Activated CD4-positive, alpha-beta T cell treated with anti-CD3 and anti-CD28 coated beads, Interleukin-2, amount 10 ng/mL, durations not matched to agents 7 days and 5 days (primary cell): ENCODE measurements at regions not wholly inside any gene's neighbourhood (a gene's known extent, or its start where the extent isn't known, plus 50 kb on each side); places are given as distances from the start of the nearest gene placed in this dataset.
A peak's percentile ranks its signal among the peaks of the same experiment; 100 is the strongest.
"Not testable (repeated sequence)": the region's sequence is repeated elsewhere in the genome, so short reads cannot be mapped to it uniquely, and the experiment has no call there.

Experiments used
- CTCF ChIA-PET: fragments of 350-600 bp; sonication (Branson Sonifier 250); formaldehyde crosslinking; loops from one replicate; lab custom pipeline; 2021; ENCODE audit warnings: antibody characterized with exemption; lab: Charles Lee
- POLR2A ChIA-PET: fragments of 350-600 bp; sonication (Branson Sonifier 250); formaldehyde crosslinking; loops from one replicate; lab custom pipeline; 2021; ENCODE audit warnings: antibody characterized with exemption; lab: Charles Lee
- DNase-seq: peaks from one replicate; pipeline ENCODE4 v3.0.0-alpha.2; 2020
- H3K27ac Mint-ChIP-seq: one replicate; pipeline ENCODE4 v1.8.0; 2021; ENCODE audit warnings: mild to moderate bottlenecking, moderate library complexity, mixed read lengths
- H3K27me3 Mint-ChIP-seq: one replicate; pipeline ENCODE4 v1.8.0; 2021; ENCODE audit warnings: mixed read lengths
- H3K36me3 Mint-ChIP-seq: one replicate; pipeline ENCODE4 v1.8.0; 2021; ENCODE audit warnings: low read depth, mixed read lengths
- H3K4me1 Mint-ChIP-seq: one replicate; pipeline ENCODE4 v1.8.0; 2021; ENCODE audit warnings: mixed read lengths
- H3K4me3 Mint-ChIP-seq: one replicate; pipeline ENCODE4 v1.8.0; 2021; ENCODE audit warnings: mild to moderate bottlenecking, moderate library complexity, mixed read lengths
- H3K9me3 Mint-ChIP-seq: one replicate; pipeline ENCODE4 v1.8.0; 2021; ENCODE audit warnings: mixed read lengths

DNA sequence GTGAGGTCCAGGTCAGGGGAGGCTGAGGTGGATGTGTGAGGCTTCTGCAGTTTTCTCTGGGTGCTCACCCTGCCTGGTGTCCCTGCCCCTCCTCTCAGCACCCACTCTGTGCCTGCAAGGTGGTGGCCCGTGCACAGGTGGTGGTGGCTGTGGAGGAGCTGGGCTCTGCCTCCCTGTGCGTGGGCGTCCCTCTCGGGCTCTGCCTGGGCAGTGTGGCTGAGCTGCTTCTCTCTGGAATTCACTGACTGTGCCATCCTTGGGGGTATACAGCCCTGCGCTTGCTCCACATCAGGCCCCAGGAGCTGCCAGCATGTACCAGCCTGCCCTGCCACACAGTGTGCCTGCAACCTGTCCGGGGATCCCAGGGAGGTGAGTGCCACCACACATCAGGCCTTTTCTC is 369.8 kb downstream of the TMEM121 start:
- H3K36me3 Mint-ChIP-seq, H3K9me3 Mint-ChIP-seq, H3K4me3 Mint-ChIP-seq, POLR2A ChIA-PET, H3K27ac Mint-ChIP-seq, DNase-seq: not testable (repeated sequence)
- Mint-ChIP-seq H3K27me3 (peaks cover 43% of the 10 kb centered on the region), H3K4me1 (peaks cover 14% of the 10 kb centered on the region)
- CTCF ChIA-PET, result interaction anchor here (1.7 kb wide), 1 partner anchor 37 kb away, joined by 4 read pairs; no protein-coding TSS in a partner anchor

DNA sequence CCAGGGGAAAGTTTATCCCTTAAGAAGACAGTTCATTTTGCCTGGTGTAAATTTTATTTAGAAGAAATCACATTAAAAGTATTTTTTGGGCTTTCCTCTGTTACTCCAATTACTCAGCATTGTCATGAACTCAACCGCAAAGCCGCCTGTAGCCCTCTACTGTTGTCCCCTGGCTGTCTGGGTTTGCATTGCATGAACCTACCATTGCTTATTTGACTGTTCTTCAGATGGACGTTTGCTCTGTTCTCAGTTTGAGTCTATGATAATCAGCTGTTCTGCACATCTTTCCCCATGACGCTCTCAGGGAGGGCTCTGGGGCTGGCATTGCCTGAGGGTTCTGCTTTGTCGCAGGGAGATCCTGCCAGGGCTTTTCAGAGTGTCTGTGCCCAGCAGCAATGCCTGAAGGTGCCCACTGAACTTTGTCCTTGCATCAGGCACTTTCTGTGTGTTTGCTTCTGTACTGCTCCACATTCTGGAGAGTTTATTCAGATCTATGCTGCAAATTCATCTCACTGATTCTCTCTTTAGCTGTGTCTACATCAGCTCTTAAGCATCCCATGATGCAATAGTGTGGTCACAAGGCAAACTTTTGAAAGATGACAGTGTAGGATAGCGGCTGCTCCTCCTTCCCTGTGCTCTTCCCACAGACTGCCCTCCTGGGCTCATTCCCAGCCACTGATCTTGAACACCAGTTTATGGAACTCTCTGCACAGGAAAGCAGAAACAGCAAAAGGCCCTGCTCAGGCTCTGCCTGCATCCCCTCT is 370.8 kb downstream of the TMEM121 start:
- H3K4me1 Mint-ChIP-seq, result peaks cover 14% of the 10 kb centered on the region
- POLR2A ChIA-PET, result not testable (repeated sequence)

DNA sequence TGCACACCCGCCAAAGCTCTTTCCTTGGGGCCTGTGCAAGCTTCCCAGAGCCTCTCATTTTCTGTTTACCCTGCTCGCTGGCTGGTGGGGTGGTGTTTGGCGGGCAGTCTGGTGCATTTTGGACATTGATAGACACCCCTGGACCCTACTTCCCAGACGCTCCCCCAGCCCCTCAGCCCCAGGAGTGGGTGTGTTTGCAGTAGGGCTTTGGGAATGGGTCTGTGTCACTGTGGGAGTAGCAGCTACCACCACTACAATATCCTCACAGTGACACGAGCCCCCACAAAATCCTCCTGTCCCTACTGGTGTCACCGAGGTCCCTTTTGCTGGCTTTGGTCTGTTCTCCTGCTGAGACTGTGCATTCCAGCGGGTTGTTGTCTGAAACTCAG is 371.3 kb downstream of the TMEM121 start:
- Mint-ChIP-seq H3K4me1 (peaks cover 14% of the 10 kb centered on the region), H3K36me3 (no peaks in the 10 kb centered on the region), H3K9me3 (no peaks in the 10 kb centered on the region), H3K27me3 (peaks cover 50% of the 10 kb centered on the region), H3K27ac (no peak overlapping the region), H3K4me3 (no peak overlapping the region)
- DNase-seq, result no peak
- POLR2A ChIA-PET, result no interaction called here
- CTCF ChIA-PET, result interaction anchor here (1.7 kb wide), 1 partner anchor 39 kb away, joined by 4 read pairs; no protein-coding TSS in a partner anchor

More for the DNA sequence above, 370.8 kb downstream of the TMEM121 start:
- not testable (repeated sequence) for H3K4me3 Mint-ChIP-seq, H3K27ac Mint-ChIP-seq, H3K36me3 Mint-ChIP-seq, DNase-seq, H3K9me3 Mint-ChIP-seq
- CTCF ChIA-PET, result interaction anchor here (1.7 kb wide), 1 partner anchor 38 kb away, joined by 4 read pairs; no protein-coding TSS in a partner anchor
- peaks cover 50% of the 10 kb centered on the region for H3K27me3 Mint-ChIP-seq

DNA sequence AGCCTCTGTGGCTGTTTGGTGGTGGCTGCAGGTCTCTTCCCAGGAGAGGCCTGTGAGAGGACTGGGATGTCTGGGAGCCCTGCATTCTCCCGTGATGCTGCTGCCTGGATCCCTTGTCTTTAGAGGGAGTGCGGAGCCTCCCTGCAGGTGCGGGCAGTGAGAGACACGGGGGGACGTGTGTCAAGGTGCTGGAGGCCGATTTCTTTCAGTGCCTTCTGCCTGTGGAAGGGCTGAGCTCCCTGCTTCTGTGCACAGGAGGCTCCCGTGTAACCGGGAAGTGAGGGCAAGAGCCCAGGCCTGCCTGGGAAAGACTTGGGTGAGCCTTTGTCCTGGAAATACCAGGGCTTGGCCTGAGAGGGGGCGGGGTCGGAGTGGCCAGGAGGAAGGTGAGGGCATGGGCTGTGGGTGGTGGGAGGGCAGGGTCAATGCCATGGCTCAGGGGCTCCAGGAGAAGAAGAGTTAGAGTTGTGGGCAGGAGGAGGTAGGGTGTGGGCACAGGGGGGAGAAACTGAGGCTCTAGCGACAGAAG is 372.2 kb downstream of the TMEM121 start:
- Mint-ChIP-seq H3K4me1 (peaks cover 14% of the 10 kb centered on the region), H3K9me3 (no peaks in the 10 kb centered on the region), H3K4me3 (no peak overlapping the region), H3K27me3 (peaks cover 47% of the 10 kb centered on the region), H3K27ac (peak overlapping the region; percentile 46), H3K36me3 (no peaks in the 10 kb centered on the region)
- CTCF ChIA-PET, result no interaction called here
- POLR2A ChIA-PET, result no interaction called here
- DNase-seq, result no peak

DNA sequence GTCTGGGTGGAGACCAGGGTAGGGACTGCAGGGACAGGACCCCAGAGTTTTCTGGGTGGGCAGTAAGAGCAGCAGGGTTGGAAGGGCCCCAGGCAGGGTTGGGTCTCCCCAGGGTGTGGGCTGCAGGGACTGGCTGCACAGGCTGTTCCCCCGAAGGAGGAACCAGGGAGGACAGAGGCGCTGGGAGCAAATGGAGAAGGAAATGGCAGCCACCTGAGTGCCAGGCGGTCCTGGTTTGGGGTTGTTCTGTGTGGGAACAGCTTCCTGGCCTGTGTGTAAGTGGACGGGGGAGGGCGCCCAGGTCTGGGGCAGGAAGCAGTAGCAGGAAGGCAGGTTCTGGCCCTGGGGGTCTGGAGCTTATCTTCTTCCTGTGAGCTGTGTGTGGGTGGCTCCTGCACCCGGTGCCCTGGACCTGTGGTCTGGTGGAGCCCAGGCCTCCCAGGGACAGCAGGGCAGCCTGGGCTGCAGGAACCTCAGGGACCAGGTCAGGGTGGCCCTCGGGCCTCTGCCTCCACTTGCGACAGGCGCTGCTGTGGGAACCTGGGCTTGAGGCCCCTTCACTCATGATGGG is 372.8 kb downstream of the TMEM121 start:
- CTCF ChIA-PET, result no interaction called here
- Mint-ChIP-seq H3K27me3 (peaks cover 47% of the 10 kb centered on the region), H3K4me3 (no peak overlapping the region), H3K9me3 (no peaks in the 10 kb centered on the region), H3K36me3 (no peaks in the 10 kb centered on the region), H3K4me1 (peaks cover 14% of the 10 kb centered on the region), H3K27ac (peak overlapping the region; percentile 46)
- no peak for DNase-seq
- POLR2A ChIA-PET, result no interaction called here

DNA sequence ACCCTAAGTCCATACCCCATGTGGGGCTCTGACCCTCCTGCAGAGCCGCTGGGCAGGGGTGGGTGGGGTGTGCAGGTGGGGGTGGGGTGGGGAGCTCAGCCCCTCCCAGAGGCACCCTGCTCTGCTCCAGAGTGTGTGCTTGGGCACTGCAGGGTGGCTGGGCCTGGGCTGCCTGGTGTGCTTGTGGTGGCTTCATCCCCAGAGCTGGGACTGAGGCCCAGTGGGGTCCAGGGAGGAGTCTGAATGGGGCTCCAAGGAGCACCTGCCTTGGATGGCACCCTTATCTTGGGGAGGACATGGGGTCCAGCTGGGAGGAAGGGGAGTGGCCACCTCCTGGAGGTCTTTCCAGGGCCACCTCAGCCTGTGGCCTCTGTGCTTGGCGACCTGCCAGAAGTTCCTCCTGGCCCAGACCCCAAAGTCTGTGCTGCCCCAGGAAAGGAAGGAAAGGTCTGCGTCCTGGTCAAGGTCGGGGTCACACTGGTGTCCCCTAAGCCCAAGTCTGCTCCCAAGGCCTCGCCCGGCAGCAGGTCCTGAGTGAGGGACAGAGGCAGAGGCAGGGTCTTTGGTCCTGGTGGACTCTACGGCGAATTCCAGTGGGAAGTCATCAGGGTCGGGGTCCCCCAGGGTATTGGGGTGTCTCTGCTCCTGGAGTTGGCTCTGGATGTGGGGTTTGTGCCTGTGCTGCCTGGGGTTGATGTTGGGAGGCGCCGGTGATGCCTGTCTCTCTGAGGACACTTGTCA is 373.4 kb downstream of the TMEM121 start:
- Mint-ChIP-seq H3K36me3 (no peaks in the 10 kb centered on the region), H3K4me3 (no peak overlapping the region), H3K4me1 (peaks cover 14% of the 10 kb centered on the region), H3K9me3 (no peaks in the 10 kb centered on the region), H3K27me3 (peaks cover 47% of the 10 kb centered on the region), H3K27ac (no peak overlapping the region)
- POLR2A ChIA-PET, result no interaction called here
- CTCF ChIA-PET, result no interaction called here
- no peak for DNase-seq

DNA sequence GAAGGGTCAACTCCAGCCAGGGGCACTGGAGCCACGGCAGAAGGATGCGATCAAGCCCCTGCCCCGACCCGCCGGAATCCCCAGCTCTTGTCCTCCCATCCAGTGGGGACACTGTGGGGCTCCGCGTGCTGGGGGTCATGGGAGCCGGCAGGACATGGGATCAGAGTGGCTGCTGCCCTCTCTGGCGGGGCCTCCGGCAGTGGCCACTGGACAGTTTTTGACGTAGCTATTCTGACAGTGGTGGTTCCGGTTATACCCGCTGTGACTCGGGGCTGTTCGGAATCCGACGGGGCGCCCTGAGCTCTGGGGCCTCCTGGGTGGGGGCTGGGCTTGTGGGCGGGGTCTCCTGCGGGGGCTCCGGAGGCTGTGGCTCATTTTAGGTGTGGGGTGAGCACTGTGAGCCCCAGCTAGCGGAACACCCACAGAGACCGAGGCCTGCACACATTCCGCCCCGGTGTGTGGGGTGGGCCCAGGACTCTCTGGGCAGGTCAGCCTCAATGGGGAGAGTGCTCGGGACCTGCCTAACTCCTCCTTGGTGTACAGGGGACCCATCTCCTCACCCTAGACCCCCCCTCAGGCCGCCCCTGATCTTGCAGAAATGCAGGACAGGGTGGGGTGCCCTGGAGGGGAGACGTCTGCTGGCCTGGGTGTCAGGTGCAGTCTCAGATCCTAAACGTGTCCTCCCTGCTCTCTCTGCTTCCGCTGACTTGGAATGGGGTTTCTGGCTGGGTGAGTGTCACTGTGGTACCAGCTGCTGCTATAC is 374.2 kb downstream of the TMEM121 start:
- H3K27ac Mint-ChIP-seq, result no peak overlapping the region
- H3K27me3 Mint-ChIP-seq, result peaks cover 45% of the 10 kb centered on the region
- ChIA-PET CTCF (interaction anchor here (0.7 kb wide), 1 partner anchor 43 kb away, joined by 3 read pairs; no protein-coding TSS in a partner anchor), POLR2A (no interaction called here)
- no peak for DNase-seq
- no peak overlapping the region for H3K4me3 Mint-ChIP-seq
- peaks cover 14% of the 10 kb centered on the region for H3K4me1 Mint-ChIP-seq
- H3K36me3 Mint-ChIP-seq, result no peaks in the 10 kb centered on the region
- H3K9me3 Mint-ChIP-seq, result no peaks in the 10 kb centered on the region

DNA sequence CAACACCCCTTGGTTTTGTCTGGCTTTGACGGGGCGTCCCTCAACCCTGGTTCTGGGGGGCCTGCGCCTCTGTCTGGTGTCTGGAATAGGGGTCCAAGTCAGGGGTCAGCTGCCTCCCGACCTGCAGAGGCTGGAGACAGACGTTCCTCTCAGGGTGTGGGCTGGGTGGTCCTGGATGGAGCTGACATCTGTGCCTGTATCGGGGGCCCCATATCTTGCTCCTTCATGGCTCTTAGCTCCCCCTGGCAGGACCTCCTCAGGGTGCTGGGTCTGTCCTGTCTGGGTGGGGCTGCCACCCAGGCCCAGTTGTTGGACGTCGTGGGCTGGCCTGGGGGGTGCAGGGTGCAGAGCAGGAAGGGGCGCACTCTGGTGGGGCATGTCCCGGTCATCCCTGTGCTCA is 374.8 kb downstream of the TMEM121 start:
- Mint-ChIP-seq H3K36me3 (no peaks in the 10 kb centered on the region), H3K9me3 (no peaks in the 10 kb centered on the region), H3K4me3 (no peak overlapping the region), H3K4me1 (peaks cover 14% of the 10 kb centered on the region), H3K27ac (no peak overlapping the region), H3K27me3 (peaks cover 47% of the 10 kb centered on the region)
- CTCF ChIA-PET, result interaction anchor here (0.7 kb wide), 1 partner anchor 43 kb away, joined by 3 read pairs; no protein-coding TSS in a partner anchor
- no peak for DNase-seq
- POLR2A ChIA-PET, result no interaction called here

DNA sequence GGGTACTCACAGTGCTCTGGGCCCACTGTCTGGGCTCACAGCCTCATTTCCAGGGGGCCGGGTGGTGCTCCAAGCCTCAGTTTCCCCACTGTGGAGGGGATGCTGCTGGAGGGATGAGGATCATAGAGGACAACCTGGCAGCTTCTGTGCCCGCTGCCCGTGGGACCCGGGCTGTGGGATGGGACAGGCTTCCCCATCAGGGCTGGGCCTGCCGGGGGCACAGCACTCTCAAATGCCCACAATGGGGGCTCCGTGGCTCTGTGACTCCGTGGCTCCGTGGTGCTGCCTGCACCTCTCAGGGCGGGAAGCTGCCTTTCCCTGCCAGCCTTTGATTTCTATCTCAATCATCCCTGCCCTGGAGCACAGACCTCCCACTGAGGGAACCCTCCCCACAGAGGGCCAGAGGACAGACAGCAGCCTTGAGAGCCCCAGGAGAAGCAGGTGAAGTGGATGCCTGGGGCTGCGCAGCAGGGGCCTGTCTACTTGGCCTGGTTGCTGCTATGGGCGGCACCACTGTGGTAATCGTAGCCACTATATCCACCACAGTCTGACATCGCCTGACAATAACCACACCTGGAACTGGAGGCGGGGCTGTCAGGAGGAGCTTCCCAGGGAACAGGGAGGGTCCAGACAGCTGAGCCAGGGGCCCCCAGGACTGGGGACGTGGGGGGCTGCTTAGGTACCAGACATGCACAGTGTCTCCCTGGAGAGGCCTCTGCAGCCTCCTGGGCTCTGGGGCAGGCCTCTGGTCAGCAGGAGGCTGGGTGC is 375.9 kb downstream of the TMEM121 start:
- Mint-ChIP-seq H3K27me3 (peaks cover 43% of the 10 kb centered on the region), H3K4me3 (no peak overlapping the region), H3K36me3 (peaks cover 2% of the 10 kb centered on the region), H3K9me3 (no peaks in the 10 kb centered on the region), H3K4me1 (peaks cover 4% of the 10 kb centered on the region), H3K27ac (no peak overlapping the region)
- CTCF ChIA-PET, result no interaction called here
- POLR2A ChIA-PET, result no interaction called here
- DNase-seq, result no peak

DNA sequence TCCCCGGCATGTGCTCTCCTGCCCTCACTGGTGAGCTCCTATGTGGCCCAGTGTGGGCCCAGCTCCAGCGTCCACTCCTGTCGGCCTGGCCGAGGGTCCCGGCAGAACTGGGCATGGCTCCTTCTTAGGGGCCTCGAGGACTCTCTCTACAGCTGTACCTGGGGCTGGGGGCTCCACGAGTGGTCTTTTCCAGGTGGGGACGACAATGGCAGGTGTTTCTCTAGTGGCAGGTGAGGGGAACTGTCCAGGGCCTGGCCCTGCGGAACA is 376.4 kb downstream of the TMEM121 start:
- H3K9me3 Mint-ChIP-seq, H3K4me1 Mint-ChIP-seq, POLR2A ChIA-PET, H3K36me3 Mint-ChIP-seq, DNase-seq, H3K4me3 Mint-ChIP-seq, H3K27ac Mint-ChIP-seq, CTCF ChIA-PET: not testable (repeated sequence)
- H3K27me3 Mint-ChIP-seq, result peaks cover 41% of the 10 kb centered on the region

DNA sequence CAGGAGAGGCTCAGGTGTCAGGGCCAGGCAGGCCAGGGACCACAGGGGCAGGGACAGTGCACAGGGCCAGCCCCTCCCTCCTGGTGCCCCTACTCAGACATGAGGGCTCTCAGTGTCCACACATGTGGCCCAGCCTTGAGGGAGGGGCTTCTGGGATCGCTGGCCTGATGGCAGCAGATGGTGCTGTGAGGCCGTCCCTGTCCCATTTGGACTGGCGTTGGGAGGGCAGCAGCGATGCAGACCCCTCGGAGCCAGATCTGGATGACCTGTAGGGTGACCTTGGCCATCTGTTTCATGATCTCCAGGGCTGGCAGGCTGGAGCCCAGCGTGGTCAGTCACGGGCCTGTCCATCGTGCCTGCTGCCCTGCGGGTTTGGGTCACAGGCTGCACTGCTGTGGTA is 377.6 kb downstream of the TMEM121 start:
- Mint-ChIP-seq H3K27ac (no peak overlapping the region), H3K36me3 (peaks cover 2% of the 10 kb centered on the region), H3K9me3 (no peaks in the 10 kb centered on the region), H3K27me3 (peaks cover 37% of the 10 kb centered on the region), H3K4me3 (no peak overlapping the region), H3K4me1 (peaks cover 7% of the 10 kb centered on the region)
- DNase-seq, result no peak
- POLR2A ChIA-PET, result no interaction called here
- CTCF ChIA-PET, result no interaction called here

DNA sequence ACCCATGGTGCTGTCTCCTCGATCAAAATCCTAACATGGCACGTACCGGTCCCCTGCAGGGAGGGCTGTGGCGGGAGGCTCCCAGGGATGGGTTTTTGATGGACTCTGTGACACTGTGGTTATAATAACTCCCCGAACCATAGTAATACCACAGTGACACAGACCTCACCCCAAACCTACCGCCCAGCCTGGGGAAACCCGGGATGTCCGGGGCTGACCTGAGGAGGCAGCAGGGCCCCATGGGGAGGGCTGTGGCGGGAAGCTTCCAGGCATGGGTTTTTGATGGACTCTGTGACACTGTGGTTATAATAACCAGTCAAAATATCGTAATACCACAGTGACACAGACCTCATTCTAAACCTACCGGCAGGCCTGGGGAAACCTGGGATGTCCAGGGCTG is 378.0 kb downstream of the TMEM121 start:
- peaks cover 35% of the 10 kb centered on the region for H3K27me3 Mint-ChIP-seq
- H3K4me1 Mint-ChIP-seq, result peaks cover 6% of the 10 kb centered on the region
- H3K9me3 Mint-ChIP-seq, result no peaks in the 10 kb centered on the region
- POLR2A ChIA-PET, result no interaction called here
- H3K27ac Mint-ChIP-seq, result no peak overlapping the region
- no peak for DNase-seq
- CTCF ChIA-PET, result no interaction called here
- H3K4me3 Mint-ChIP-seq, result no peak overlapping the region
- peaks cover 2% of the 10 kb centered on the region for H3K36me3 Mint-ChIP-seq
